Keratinocyte (primary cell): ENCODE measurements at regions not wholly inside any gene's neighbourhood (a gene's known extent, or its start where the extent isn't known, plus 50 kb on each side); places are given as distances from the start of the nearest gene placed in this dataset.

ENCODE experiments used
- DNase-seq: peaks from one replicate; pipeline ENCODE4 v3.0.0-alpha.2; 2011; ENCODE audit warnings: low read depth, missing footprints, low spot score
- FAIRE-seq: peaks from 2 replicates; lab custom pipeline; 2011; peaks lifted over from hg19 to GRCh38; lab: Jason Lieb, UNC
- H2AFZ ChIP-seq: 2 replicates; pipeline ENCODE4 v1.6.0; 2012; ENCODE audit warnings: low read length, control low read depth, inconsistent platforms; ENCODE audit not compliant: control insufficient read depth
- H3K27ac ChIP-seq: 2 replicates; pipeline ENCODE4 v1.5.1; 2011; ENCODE audit warnings: low read length; ENCODE audit not compliant: control insufficient read depth, insufficient read depth
- H3K27me3 ChIP-seq: 3 replicates; pipeline ENCODE4 v1.6.0; 2011; ENCODE audit warnings: low read length; ENCODE audit not compliant: control insufficient read depth, insufficient read depth; ENCODE audit errors: extremely low read depth
- H3K36me3 ChIP-seq, 2 experiments: 2 replicates in 1 of 2; 3 replicates in 1 of 2; pipeline ENCODE4 v1.5.1; 2011; ENCODE audit warnings: low read length in 2 of 2, mild to moderate bottlenecking in 1 of 2; ENCODE audit not compliant: control insufficient read depth in 2 of 2, insufficient read depth in 2 of 2; ENCODE audit errors: extremely low read depth in 1 of 2
- H3K4me1 ChIP-seq: 3 replicates; pipeline ENCODE4 v1.5.1; 2011; ENCODE audit warnings: low read length; ENCODE audit not compliant: control insufficient read depth, insufficient read depth; ENCODE audit errors: extremely low read depth
- H3K4me2 ChIP-seq: 3 replicates; pipeline ENCODE4 v1.6.0; 2011; ENCODE audit warnings: low read depth, low read length; ENCODE audit not compliant: control insufficient read depth, insufficient read depth; ENCODE audit errors: extremely low read depth
- H3K4me3 ChIP-seq, 3 experiments: fragments of 200-600 bp in 1 of 3; sonication (generic) in 1 of 3; 2 replicates in 2 of 3; 3 replicates in 1 of 3; pipeline ENCODE4 v1.5.1; 2011 to 2016; ENCODE audit warnings: low read length in 3 of 3, mild to moderate bottlenecking in 3 of 3, control low read depth in 2 of 3, inconsistent platforms in 1 of 3, low read depth in 1 of 3, mixed read lengths in 1 of 3, mixed run types in 1 of 3, moderate library complexity in 1 of 3; ENCODE audit not compliant: control insufficient read depth in 2 of 3, insufficient read depth in 2 of 3; ENCODE audit errors: extremely low read depth in 1 of 3
- H3K79me2 ChIP-seq: 2 replicates; pipeline ENCODE4 v1.6.0; 2012; ENCODE audit warnings: low read length; ENCODE audit not compliant: control insufficient read depth, insufficient read depth
- H3K9ac ChIP-seq: 3 replicates; pipeline ENCODE4 v1.6.0; 2011; ENCODE audit warnings: low read length; ENCODE audit not compliant: control insufficient read depth, insufficient read depth; ENCODE audit errors: extremely low read depth
- H3K9me1 ChIP-seq: 3 replicates; pipeline ENCODE4 v1.6.0; 2011; ENCODE audit warnings: low read length; ENCODE audit not compliant: control insufficient read depth, insufficient read depth; ENCODE audit errors: extremely low read depth
- H3K9me3 ChIP-seq: 2 replicates; pipeline ENCODE4 v1.5.1; 2012; ENCODE audit warnings: low read depth, low read length; ENCODE audit not compliant: control insufficient read depth
- H4K20me1 ChIP-seq: 3 replicates; pipeline ENCODE4 v1.6.0; 2011; ENCODE audit warnings: low read length; ENCODE audit not compliant: control insufficient read depth, insufficient read depth; ENCODE audit errors: extremely low read depth
- EZH2 ChIP-seq: IDR thresholded peaks from one replicate; pipeline ENCODE4 v1.6.1; 2012; ENCODE audit warnings: inconsistent platforms, mild to moderate bottlenecking, low read length, moderate library complexity
- dilution Hi-C: fragments of 300-500 bp; cut with MboI; formaldehyde crosslinking; loops from one replicate; pipeline ENCODE4 v1.7.0; 2020; ENCODE audit warnings: low sequenced_read_pairs; ENCODE audit not compliant: extremely low pct_ligation_motif_present
- TF ChIP-seq, protein P1 (sequence below), 3 experiments: IDR thresholded peaks in 1 of 3; conservative IDR thresholded peaks in 1 of 3; optimal IDR thresholded peaks in 1 of 3; 2 replicates in 2 of 3; 3 replicates in 1 of 3; pipeline versions ENCODE3 to v1.5.1; 2011; ENCODE audit warnings: low read length in 3 of 3, mild to moderate bottlenecking in 3 of 3, moderate library complexity in 2 of 3, control low read depth in 1 of 3, inconsistent platforms in 1 of 3; ENCODE audit not compliant: insufficient read depth in 2 of 3; ENCODE audit errors: extremely low read depth in 1 of 3

DNA sequence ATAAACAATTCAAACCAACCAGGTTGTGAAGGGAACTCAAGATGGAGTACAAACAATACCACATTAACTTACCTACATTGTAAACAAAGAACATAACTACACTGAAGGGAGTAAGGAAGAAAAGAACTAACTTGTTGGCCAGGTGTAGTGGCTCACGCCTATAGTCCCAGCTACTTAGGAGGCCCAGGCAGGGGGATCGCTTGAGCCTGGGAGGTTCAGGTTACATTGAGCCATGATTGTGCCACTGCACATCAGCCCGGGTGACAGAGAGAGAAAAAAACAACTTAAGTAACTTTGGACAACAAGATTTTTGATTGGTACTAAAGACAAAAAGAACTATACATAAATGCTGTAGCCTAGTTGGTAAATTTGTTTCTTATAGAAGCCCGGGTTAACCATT lies 68.8 kb downstream of the TRIL start:
- H3K4me2 ChIP-seq, result no peak overlapping the region
- TF ChIP-seq EZH2, result no peak
- TF ChIP-seq, protein P1, sequence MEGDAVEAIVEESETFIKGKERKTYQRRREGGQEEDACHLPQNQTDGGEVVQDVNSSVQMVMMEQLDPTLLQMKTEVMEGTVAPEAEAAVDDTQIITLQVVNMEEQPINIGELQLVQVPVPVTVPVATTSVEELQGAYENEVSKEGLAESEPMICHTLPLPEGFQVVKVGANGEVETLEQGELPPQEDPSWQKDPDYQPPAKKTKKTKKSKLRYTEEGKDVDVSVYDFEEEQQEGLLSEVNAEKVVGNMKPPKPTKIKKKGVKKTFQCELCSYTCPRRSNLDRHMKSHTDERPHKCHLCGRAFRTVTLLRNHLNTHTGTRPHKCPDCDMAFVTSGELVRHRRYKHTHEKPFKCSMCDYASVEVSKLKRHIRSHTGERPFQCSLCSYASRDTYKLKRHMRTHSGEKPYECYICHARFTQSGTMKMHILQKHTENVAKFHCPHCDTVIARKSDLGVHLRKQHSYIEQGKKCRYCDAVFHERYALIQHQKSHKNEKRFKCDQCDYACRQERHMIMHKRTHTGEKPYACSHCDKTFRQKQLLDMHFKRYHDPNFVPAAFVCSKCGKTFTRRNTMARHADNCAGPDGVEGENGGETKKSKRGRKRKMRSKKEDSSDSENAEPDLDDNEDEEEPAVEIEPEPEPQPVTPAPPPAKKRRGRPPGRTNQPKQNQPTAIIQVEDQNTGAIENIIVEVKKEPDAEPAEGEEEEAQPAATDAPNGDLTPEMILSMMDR (optimal IDR thresholded peaks at IDR 0.05 in 1 of 3, IDR thresholded peaks at IDR 0.05 in 1 of 3, conservative IDR thresholded peaks at IDR 0.05 in 1 of 3; ENCODE audit: extremely low read depth in 1 of 3, insufficient read depth in 2 of 3, low read length in 3 of 3), result no peak
- DNase-seq (no peak), FAIRE-seq (no peak)
- no peaks in the 10 kb centered on the region for H4K20me1 ChIP-seq
- no peaks in the 10 kb centered on the region for H3K4me1 ChIP-seq
- no peak overlapping the region for H3K4me3 ChIP-seq
- dilution Hi-C loops, result no loop called here
- H3K9me3 ChIP-seq, result no peaks in the 10 kb centered on the region
- no peaks in the 10 kb centered on the region for H3K36me3 ChIP-seq
- H3K27ac ChIP-seq, result no peak overlapping the region
- no peak overlapping the region for H2AFZ ChIP-seq
- no peaks in the 10 kb centered on the region for H3K9me1 ChIP-seq
- H3K9ac ChIP-seq, result no peak overlapping the region
- H3K79me2 ChIP-seq, result no peaks in the 10 kb centered on the region
- H3K27me3 ChIP-seq, result peaks cover 6% of the 10 kb centered on the region

DNA sequence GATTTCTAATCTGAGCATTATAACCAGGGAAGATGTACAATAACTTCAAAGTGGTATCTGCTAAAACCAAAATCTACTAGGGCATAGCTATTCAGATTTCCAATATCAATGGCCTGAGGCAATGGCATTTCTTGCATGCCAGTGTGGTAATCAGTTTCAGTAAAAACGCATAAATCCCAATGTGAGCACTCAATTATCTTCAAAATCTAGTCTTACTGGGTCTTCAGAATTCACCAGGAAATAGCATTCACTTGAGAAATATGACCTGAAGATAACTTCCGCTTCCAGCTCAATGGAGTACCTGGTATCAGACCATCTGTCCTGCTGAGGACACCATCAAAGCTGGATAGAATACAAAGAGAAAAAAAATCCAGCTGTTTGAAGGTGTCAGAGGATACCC lies 72.4 kb downstream of the TRIL start:
- Histone ChIP-seq H3K27me3 (no peaks in the 10 kb centered on the region), H3K9me3 (no peaks in the 10 kb centered on the region), H3K9me1 (no peaks in the 10 kb centered on the region), H3K9ac (no peak overlapping the region), H3K4me3 (no peak overlapping the region), H3K36me3 (no peaks in the 10 kb centered on the region), H4K20me1 (no peaks in the 10 kb centered on the region), H3K27ac (no peak overlapping the region), H3K79me2 (no peaks in the 10 kb centered on the region), H3K4me1 (no peaks in the 10 kb centered on the region), H3K4me2 (no peak overlapping the region), H2AFZ (no peak overlapping the region)
- FAIRE-seq (no peak), DNase-seq (no peak)
- no peak for TF ChIP-seq EZH2
- TF ChIP-seq, protein P1 (optimal IDR thresholded peaks at IDR 0.05 in 1 of 3, IDR thresholded peaks at IDR 0.05 in 1 of 3, conservative IDR thresholded peaks at IDR 0.05 in 1 of 3; ENCODE audit: extremely low read depth in 1 of 3, insufficient read depth in 2 of 3, low read length in 3 of 3), result no peak
- dilution Hi-C loops, result no loop called here
